ENCODE measurements at regions not wholly inside any gene's neighbourhood (a gene's known extent, or its start where the extent isn't known, plus 50 kb on each side); places are given as distances from the start of the nearest gene placed in this dataset.

DNA sequence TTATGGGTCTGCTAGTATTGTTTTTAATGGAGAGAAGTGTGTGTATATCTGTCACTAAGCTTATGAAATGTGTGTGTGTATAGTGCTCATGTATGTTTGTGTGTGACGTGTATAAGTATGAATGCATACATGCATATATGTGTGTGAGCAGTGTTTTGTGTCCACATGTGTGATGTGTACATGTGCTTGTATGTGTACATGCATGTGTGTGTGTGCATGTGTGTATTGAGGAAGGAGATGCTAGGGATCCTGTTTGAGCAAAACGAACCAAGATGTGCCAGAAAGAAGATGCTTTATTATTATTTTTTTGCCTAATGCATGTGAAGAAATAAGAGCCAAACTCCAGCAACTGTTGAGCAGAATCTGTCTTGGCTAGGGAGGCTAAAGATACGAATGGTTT is 301.3 kb upstream of the SKOR2 start:
- TF ChIP-seq EZH2 (IDR thresholded peaks at IDR 0.05) (no peak), EZH2phosphoT487 (IDR thresholded peaks at IDR 0.05) (no peak)
- TF ChIP-seq, protein P1, sequence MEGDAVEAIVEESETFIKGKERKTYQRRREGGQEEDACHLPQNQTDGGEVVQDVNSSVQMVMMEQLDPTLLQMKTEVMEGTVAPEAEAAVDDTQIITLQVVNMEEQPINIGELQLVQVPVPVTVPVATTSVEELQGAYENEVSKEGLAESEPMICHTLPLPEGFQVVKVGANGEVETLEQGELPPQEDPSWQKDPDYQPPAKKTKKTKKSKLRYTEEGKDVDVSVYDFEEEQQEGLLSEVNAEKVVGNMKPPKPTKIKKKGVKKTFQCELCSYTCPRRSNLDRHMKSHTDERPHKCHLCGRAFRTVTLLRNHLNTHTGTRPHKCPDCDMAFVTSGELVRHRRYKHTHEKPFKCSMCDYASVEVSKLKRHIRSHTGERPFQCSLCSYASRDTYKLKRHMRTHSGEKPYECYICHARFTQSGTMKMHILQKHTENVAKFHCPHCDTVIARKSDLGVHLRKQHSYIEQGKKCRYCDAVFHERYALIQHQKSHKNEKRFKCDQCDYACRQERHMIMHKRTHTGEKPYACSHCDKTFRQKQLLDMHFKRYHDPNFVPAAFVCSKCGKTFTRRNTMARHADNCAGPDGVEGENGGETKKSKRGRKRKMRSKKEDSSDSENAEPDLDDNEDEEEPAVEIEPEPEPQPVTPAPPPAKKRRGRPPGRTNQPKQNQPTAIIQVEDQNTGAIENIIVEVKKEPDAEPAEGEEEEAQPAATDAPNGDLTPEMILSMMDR (IDR thresholded peaks at IDR 0.05), result no peak
